22Rv1 (cell line): ENCODE measurements at regions not wholly inside any gene's neighbourhood (a gene's known extent, or its start where the extent isn't known, plus 50 kb on each side); places are given as distances from the start of the nearest gene placed in this dataset.

ENCODE experiments used
- CTCF ChIP-seq: fragments of 450-650 bp; IDR thresholded peaks from 2 replicates; pipeline ENCODE4 v1.5.1; 2017; ENCODE audit warnings: mild to moderate bottlenecking
- ZFX ChIP-seq: fragments of 450-650 bp; IDR thresholded peaks from 2 replicates; pipeline ENCODE4 v1.6.1; 2017; ENCODE audit warnings: antibody characterized with exemption, borderline replicate concordance

- TF ChIP-seq CTCF (no peak), ZFX (no peak)
Measured at GRCh38 chr2:228777855-228778355, 493.2 kb downstream of the PID1 start.
